GM12864 (cell line): ENCODE measurements at regions not wholly inside any gene's neighbourhood (a gene's known extent, or its start where the extent isn't known, plus 50 kb on each side); places are given as distances from the start of the nearest gene placed in this dataset.

ENCODE experiments used
- DNase-seq: peaks from one replicate; pipeline ENCODE4 v3.0.0-alpha.2; 2011; ENCODE audit warnings: low read depth
- H3K4me3 ChIP-seq: 2 replicates; pipeline ENCODE4 v1.5.1; 2011; ENCODE audit warnings: mild to moderate bottlenecking, low read depth, low read length, control low read depth
- TF ChIP-seq, protein P1 (sequence below): IDR thresholded peaks from 2 replicates; pipeline ENCODE4 v1.5.1; 2011; ENCODE audit warnings: low read depth, mild to moderate bottlenecking, moderate library complexity, low read length, control low read depth, inconsistent platforms; ENCODE audit errors: missing control alignments

- TF ChIP-seq, protein P1, sequence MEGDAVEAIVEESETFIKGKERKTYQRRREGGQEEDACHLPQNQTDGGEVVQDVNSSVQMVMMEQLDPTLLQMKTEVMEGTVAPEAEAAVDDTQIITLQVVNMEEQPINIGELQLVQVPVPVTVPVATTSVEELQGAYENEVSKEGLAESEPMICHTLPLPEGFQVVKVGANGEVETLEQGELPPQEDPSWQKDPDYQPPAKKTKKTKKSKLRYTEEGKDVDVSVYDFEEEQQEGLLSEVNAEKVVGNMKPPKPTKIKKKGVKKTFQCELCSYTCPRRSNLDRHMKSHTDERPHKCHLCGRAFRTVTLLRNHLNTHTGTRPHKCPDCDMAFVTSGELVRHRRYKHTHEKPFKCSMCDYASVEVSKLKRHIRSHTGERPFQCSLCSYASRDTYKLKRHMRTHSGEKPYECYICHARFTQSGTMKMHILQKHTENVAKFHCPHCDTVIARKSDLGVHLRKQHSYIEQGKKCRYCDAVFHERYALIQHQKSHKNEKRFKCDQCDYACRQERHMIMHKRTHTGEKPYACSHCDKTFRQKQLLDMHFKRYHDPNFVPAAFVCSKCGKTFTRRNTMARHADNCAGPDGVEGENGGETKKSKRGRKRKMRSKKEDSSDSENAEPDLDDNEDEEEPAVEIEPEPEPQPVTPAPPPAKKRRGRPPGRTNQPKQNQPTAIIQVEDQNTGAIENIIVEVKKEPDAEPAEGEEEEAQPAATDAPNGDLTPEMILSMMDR: no peak
- DNase-seq: no peak
- H3K4me3 ChIP-seq: no peak overlapping the region
These were observed 104.2 kb downstream of the PDCL3 start for GRCh38 chr2:100666996-100667395.

GRCh38 chr2:100667801-100668200, 105.0 kb downstream of the PDCL3 start:
- H3K4me3 ChIP-seq: no peak overlapping the region
- DNase-seq: no peak
- TF ChIP-seq, protein P1: no peak

DNA sequence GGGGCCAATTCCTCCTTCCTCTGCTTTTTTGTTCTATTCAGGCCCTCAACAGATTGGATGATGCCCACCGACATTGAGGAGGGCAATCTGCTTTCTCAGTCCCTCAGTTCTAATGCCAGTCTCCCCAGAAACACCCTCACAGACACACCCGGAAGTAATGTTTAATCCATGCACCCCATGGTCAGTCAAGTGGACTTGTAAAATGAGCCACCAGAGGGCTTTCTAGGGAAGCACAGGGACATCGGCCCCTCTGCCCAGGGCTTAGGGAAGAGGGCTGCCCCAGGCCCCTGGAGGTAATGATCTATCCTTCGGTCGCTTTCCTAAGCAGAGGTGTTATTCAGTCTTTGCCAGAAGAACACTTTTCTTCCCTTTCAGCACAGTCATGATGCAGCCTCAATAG, 107.4 kb downstream of the PDCL3 start:
- no peak overlapping the region for H3K4me3 ChIP-seq
- TF ChIP-seq, protein P1: no peak
- DNase-seq: no peak

- no peak for DNase-seq
- no peak overlapping the region for H3K4me3 ChIP-seq
- TF ChIP-seq, protein P1: no peak
These were observed 110.3 kb downstream of the PDCL3 start for GRCh38 chr2:100673115-100673514.

GRCh38 chr2:100673691-100674485, 111.1 kb downstream of the PDCL3 start:
- H3K4me3 ChIP-seq: no peak overlapping the region
- TF ChIP-seq, protein P1: no peak
- no peak for DNase-seq

DNA sequence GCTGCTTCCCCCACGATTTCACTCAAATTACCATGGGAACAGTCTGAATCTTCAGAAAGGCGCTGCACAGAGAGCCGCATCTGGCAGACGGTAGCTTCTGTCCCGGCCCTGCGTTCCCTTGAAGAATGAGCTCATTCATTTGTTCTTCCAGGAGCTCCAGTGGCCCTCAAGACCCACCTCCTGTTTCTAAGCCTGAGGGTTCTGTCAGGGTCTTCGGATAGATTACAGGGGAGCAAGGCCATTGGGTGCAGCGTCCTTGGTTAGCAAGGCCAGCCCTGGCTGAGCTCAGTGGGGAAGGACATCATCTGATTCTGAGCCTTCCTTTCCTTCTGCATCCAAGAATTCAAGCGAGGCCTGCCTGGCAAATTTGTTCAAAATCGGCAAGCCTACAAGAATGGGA, 111.9 kb downstream of the PDCL3 start:
- no peak overlapping the region for H3K4me3 ChIP-seq
- TF ChIP-seq, protein P1: no peak
- DNase-seq: no peak

DNA sequence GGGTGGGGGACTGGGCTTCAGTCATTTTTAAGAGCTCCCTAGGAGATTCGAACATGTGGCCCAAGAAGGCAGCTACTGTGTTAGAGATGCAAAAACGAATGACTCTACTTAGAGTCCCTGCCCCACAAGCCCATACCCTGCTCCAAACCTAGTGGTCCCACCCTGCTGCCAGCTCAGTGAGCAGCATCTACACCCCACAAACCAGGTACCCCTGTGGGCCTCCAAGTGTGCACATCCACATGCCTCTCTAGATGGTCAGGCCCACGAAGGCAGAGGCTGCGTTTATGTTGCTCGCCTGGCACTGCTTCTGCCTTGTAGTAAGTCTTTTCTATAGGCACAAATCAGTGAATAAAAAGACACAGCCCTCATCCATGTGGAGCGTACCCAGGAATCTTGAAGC, 112.6 kb downstream of the PDCL3 start:
- no peak overlapping the region for H3K4me3 ChIP-seq
- DNase-seq: no peak
- TF ChIP-seq, protein P1: no peak
